Hepatocyte (in vitro differentiated cells): ENCODE measurements at regions not wholly inside any gene's neighbourhood (a gene's known extent, or its start where the extent isn't known, plus 50 kb on each side); places are given as distances from the start of the nearest gene placed in this dataset.

Source experiments
- DNase-seq: peaks from one replicate; pipeline ENCODE4 v3.0.0-alpha.2; 2016; ENCODE audit warnings: low spot score
- H2AFZ ChIP-seq: fragments of 200-600 bp; sonication (generic); 2 replicates; pipeline ENCODE4 v1.6.0; 2016; ENCODE audit warnings: antibody characterized with exemption, mild to moderate bottlenecking
- H3K27ac ChIP-seq: fragments of 200-600 bp; sonication (generic); 2 replicates; pipeline ENCODE4 v1.5.1; 2016; ENCODE audit warnings: mild to moderate bottlenecking
- H3K27me3 ChIP-seq: fragments of 200-600 bp; sonication (generic); 2 replicates; pipeline ENCODE4 v1.6.1; 2016
- H3K36me3 ChIP-seq: fragments of 200-600 bp; sonication (generic); replicated peaks from 2 replicates; pipeline ENCODE4 v1.5.1; 2016; ENCODE audit warnings: low read depth; ENCODE audit not compliant: insufficient read depth
- H3K4me1 ChIP-seq: fragments of 200-600 bp; sonication (generic); 2 replicates; pipeline ENCODE4 v1.5.1; 2016; ENCODE audit warnings: mild to moderate bottlenecking, moderate library complexity; ENCODE audit not compliant: insufficient read depth
- H3K4me2 ChIP-seq: fragments of 200-600 bp; sonication (generic); 2 replicates; pipeline ENCODE4 v1.6.0; 2016
- H3K4me3 ChIP-seq: fragments of 200-600 bp; sonication (generic); 2 replicates; pipeline ENCODE4 v1.5.1; 2016; ENCODE audit warnings: mild to moderate bottlenecking
- H3K79me2 ChIP-seq: fragments of 200-600 bp; sonication (generic); 2 replicates; pipeline ENCODE4 v1.6.0; 2017; ENCODE audit warnings: mild to moderate bottlenecking
- H3K9me2 ChIP-seq: fragments of 200-600 bp; sonication (generic); replicated peaks from 2 replicates; pipeline ENCODE4 v1.6.0; 2017; ENCODE audit warnings: mild to moderate bottlenecking; ENCODE audit not compliant: insufficient read depth
- H3K9me3 ChIP-seq: fragments of 200-600 bp; sonication (generic); 2 replicates; pipeline ENCODE4 v1.5.1; 2016; ENCODE audit warnings: low read depth, mild to moderate bottlenecking
- H4K20me1 ChIP-seq: fragments of 200-600 bp; sonication (generic); 2 replicates; pipeline ENCODE4 v1.6.0; 2016; ENCODE audit warnings: mild to moderate bottlenecking; ENCODE audit not compliant: insufficient read depth, poor library complexity, severe bottlenecking
- CTCF ChIP-seq: fragments of 200-600 bp; sonication (generic); IDR thresholded peaks from 2 replicates; pipeline ENCODE4 v1.5.1; 2016; ENCODE audit warnings: antibody characterized with exemption, mild to moderate bottlenecking; ENCODE audit not compliant: poor library complexity
- EZH2 ChIP-seq: fragments of 200-600 bp; sonication (generic); IDR thresholded peaks from 2 replicates; pipeline ENCODE4 v1.6.1; 2016; ENCODE audit warnings: antibody characterized with exemption, mild to moderate bottlenecking, borderline replicate concordance
- EZH2phosphoT487 ChIP-seq: fragments of 200-600 bp; sonication (generic); IDR thresholded peaks from one replicate; pipeline ENCODE4 v1.6.1; 2018; ENCODE audit warnings: antibody characterized with exemption, mild to moderate bottlenecking, low read depth, moderate library complexity; ENCODE audit not compliant: unreplicated experiment, severe bottlenecking
- WGBS: methylation state at CpG from one replicate; pipeline ENCODE4 v1.1.6; 2016; ENCODE audit warnings: low lambda C conversion rate; ENCODE audit errors: missing lambda C conversion rate; 5-methylcytosine and 5-hydroxymethylcytosine counted together

- H4K20me1 ChIP-seq = no peaks in the 10 kb centered on the region
- no peak overlapping the region for H3K27ac ChIP-seq
- WGBS = 83% methylated on average over 5 of the region's 5 CpGs
- H3K9me3 ChIP-seq = no peaks in the 10 kb centered on the region
- no peak overlapping the region for H2AFZ ChIP-seq
- peaks cover 5% of the 10 kb centered on the region for H3K4me1 ChIP-seq
- H3K27me3 ChIP-seq = no peaks in the 10 kb centered on the region
- H3K36me3 ChIP-seq = no peaks in the 10 kb centered on the region
- no peak for DNase-seq
- no peak overlapping the region for H3K4me3 ChIP-seq
- no peaks in the 10 kb centered on the region for H3K9me2 ChIP-seq
- no peaks in the 10 kb centered on the region for H3K79me2 ChIP-seq
- TF ChIP-seq EZH2 (no peak), CTCF (no peak), EZH2phosphoT487 (no peak)
- no peak overlapping the region for H3K4me2 ChIP-seq
These were observed 310.5 kb downstream of the MYCN start for GRCh38 chr2:16250886-16251285.

GRCh38 chr2:16250466-16250865 is 310.1 kb downstream of the MYCN start:
- H3K79me2 ChIP-seq = no peaks in the 10 kb centered on the region
- H3K4me1 ChIP-seq = peaks cover 5% of the 10 kb centered on the region
- no peaks in the 10 kb centered on the region for H3K27me3 ChIP-seq
- no peaks in the 10 kb centered on the region for H3K36me3 ChIP-seq
- no peak overlapping the region for H3K27ac ChIP-seq
- TF ChIP-seq EZH2phosphoT487 = no peak
- TF ChIP-seq CTCF = no peak
- no peak for TF ChIP-seq EZH2
- no peaks in the 10 kb centered on the region for H4K20me1 ChIP-seq
- no peaks in the 10 kb centered on the region for H3K9me2 ChIP-seq
- H3K9me3 ChIP-seq = no peaks in the 10 kb centered on the region
- 88% methylated on average over 8 of the region's 8 CpGs for WGBS
- no peak for DNase-seq
- no peak overlapping the region for H2AFZ ChIP-seq
- no peak overlapping the region for H3K4me2 ChIP-seq
- H3K4me3 ChIP-seq = no peak overlapping the region

GRCh38 chr2:16250056-16250425 is 309.7 kb downstream of the MYCN start:
- H3K4me3 ChIP-seq = no peak overlapping the region
- H3K79me2 ChIP-seq = no peaks in the 10 kb centered on the region
- H2AFZ ChIP-seq = no peak overlapping the region
- no peaks in the 10 kb centered on the region for H3K9me3 ChIP-seq
- peaks cover 5% of the 10 kb centered on the region for H3K4me1 ChIP-seq
- H3K27ac ChIP-seq = no peak overlapping the region
- no peaks in the 10 kb centered on the region for H3K9me2 ChIP-seq
- WGBS = 100% methylated on average over 1 of the region's 1 CpG
- TF ChIP-seq CTCF = no peak
- TF ChIP-seq EZH2 = no peak
- TF ChIP-seq EZH2phosphoT487 = no peak
- no peak for DNase-seq
- no peaks in the 10 kb centered on the region for H3K36me3 ChIP-seq
- no peaks in the 10 kb centered on the region for H3K27me3 ChIP-seq
- no peaks in the 10 kb centered on the region for H4K20me1 ChIP-seq
- no peak overlapping the region for H3K4me2 ChIP-seq
